Peyer's patch (tissue), 4 donors: ENCODE measurements at regions not wholly inside any gene's neighbourhood (a gene's known extent, or its start where the extent isn't known, plus 50 kb on each side); places are given as distances from the start of the nearest gene placed in this dataset.
"Not testable (repeated sequence)": the region's sequence is repeated elsewhere in the genome, so short reads cannot be mapped to it uniquely, and the experiment has no call there.

Experiments used
- DNase-seq, 3 donors: peaks; one replicate each; pipeline ENCODE4 v3.0.0-alpha.2; 2017 to 2019
- H3K27ac ChIP-seq, 4 donors: fragments of 200-600 bp; sonication (generic); one replicate each; pipeline ENCODE4 v1.5.1; 2016 to 2019
- H3K27me3 ChIP-seq, 2 donors: fragments of 200-600 bp; sonication (generic); one replicate each; pipeline ENCODE4 v1.5.1; 2019
- H3K36me3 ChIP-seq, 3 donors: fragments of 200-600 bp; sonication (generic); one replicate each; pipeline ENCODE4 v1.5.1; 2016 to 2019
- H3K4me1 ChIP-seq, 4 donors: fragments of 200-600 bp; sonication (generic); one replicate each; pipeline ENCODE4 v1.5.1; 2016 to 2019
- H3K4me3 ChIP-seq, 4 donors: fragments of 200-600 bp; sonication (generic); 1 replicate in 3 of 4; 2 replicates in 1 of 4; pipeline ENCODE4 v1.5.1; 2016 to 2019; ENCODE audit warnings: mild to moderate bottlenecking in 1 of 4
- H3K9me3 ChIP-seq, 4 donors: fragments of 200-600 bp; sonication (generic); one replicate each; pipeline ENCODE4 v1.5.1; 2016 to 2019; ENCODE audit warnings: mild to moderate bottlenecking in 1 of 4
- POLR2A ChIP-seq, 2 donors: fragments of 450-650 bp; IDR thresholded peaks; one replicate each; pipeline ENCODE4 v1.5.1; 2017; ENCODE audit warnings: antibody characterized with exemption in 2 of 2, mild to moderate bottlenecking in 2 of 2, moderate library complexity in 2 of 2
- TF ChIP-seq, protein P1 (sequence below), 6 experiments: fragments of 450-650 bp in 4 of 6; fragments of 200-600 bp in 2 of 6; sonication (generic) in 1 of 6; IDR thresholded peaks; one replicate each; pipeline ENCODE4 v1.5.1; 2017 to 2019; ENCODE audit warnings: antibody characterized with exemption in 6 of 6, mild to moderate bottlenecking in 3 of 6, moderate library complexity in 1 of 6

- TF ChIP-seq POLR2A (IDR thresholded peaks at IDR 0.05): no peak
- TF ChIP-seq, protein P1, sequence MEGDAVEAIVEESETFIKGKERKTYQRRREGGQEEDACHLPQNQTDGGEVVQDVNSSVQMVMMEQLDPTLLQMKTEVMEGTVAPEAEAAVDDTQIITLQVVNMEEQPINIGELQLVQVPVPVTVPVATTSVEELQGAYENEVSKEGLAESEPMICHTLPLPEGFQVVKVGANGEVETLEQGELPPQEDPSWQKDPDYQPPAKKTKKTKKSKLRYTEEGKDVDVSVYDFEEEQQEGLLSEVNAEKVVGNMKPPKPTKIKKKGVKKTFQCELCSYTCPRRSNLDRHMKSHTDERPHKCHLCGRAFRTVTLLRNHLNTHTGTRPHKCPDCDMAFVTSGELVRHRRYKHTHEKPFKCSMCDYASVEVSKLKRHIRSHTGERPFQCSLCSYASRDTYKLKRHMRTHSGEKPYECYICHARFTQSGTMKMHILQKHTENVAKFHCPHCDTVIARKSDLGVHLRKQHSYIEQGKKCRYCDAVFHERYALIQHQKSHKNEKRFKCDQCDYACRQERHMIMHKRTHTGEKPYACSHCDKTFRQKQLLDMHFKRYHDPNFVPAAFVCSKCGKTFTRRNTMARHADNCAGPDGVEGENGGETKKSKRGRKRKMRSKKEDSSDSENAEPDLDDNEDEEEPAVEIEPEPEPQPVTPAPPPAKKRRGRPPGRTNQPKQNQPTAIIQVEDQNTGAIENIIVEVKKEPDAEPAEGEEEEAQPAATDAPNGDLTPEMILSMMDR (IDR thresholded peaks at IDR 0.05): no peak
- H3K9me3 ChIP-seq: no peaks in the 10 kb centered on the region
- no peaks in the 10 kb centered on the region for H3K36me3 ChIP-seq
- peak in 2 of 3 donors; percentile 43 to 72 for DNase-seq
- H3K4me3 ChIP-seq: peak overlapping the region; percentile 52 to 74 (median 58)
- no peaks in the 10 kb centered on the region for H3K27me3 ChIP-seq
- peaks cover 7 to 47% (median 13%) of the 10 kb centered on the region in 4 donors for H3K4me1 ChIP-seq
- peak overlapping the region; percentile 95 to 99 (median 97) for H3K27ac ChIP-seq
Measured at GRCh38 chr9:129412814-129413536, 207.9 kb downstream of the C9orf50 start.

- peak overlapping the region in 1 of 4 donors; percentile 74 for H3K4me3 ChIP-seq
- not testable (repeated sequence) for DNase-seq, H3K36me3 ChIP-seq, H3K27me3 ChIP-seq, H3K9me3 ChIP-seq
- H3K4me1 ChIP-seq: peaks cover 7 to 49% (median 13%) of the 10 kb centered on the region in 4 donors
- H3K27ac ChIP-seq: peak overlapping the region; percentile 95 to 99 (median 97)
Measured at GRCh38 chr9:129412176-129412813, 208.6 kb downstream of the C9orf50 start.

- Histone ChIP-seq H3K27me3 (no peaks in the 10 kb centered on the region), H3K4me3 (no peak overlapping the region), H3K27ac (peak overlapping the region in 2 of 4 donors; percentile 95 to 99), H3K9me3 (no peaks in the 10 kb centered on the region), H3K4me1 (peaks cover 7 to 49% (median 13%) of the 10 kb centered on the region in 4 donors), H3K36me3 (no peaks in the 10 kb centered on the region)
- TF ChIP-seq, protein P1 (IDR thresholded peaks at IDR 0.05): no peak
- TF ChIP-seq POLR2A (IDR thresholded peaks at IDR 0.05): no peak
- no peak for DNase-seq
Measured at GRCh38 chr9:129411501-129412175, 209.3 kb downstream of the C9orf50 start.

GRCh38 chr9:129410226-129410625 lies 210.7 kb downstream of the C9orf50 start:
- no peak for DNase-seq
- TF ChIP-seq, protein P1 (IDR thresholded peaks at IDR 0.05): no peak
- TF ChIP-seq POLR2A (IDR thresholded peaks at IDR 0.05): no peak
- Histone ChIP-seq H3K36me3 (no peaks in the 10 kb centered on the region), H3K9me3 (no peaks in the 10 kb centered on the region), H3K4me1 (peaks cover 7 to 49% (median 13%) of the 10 kb centered on the region in 4 donors), H3K27me3 (no peaks in the 10 kb centered on the region), H3K27ac (no peak overlapping the region), H3K4me3 (no peak overlapping the region)

- H3K4me3 ChIP-seq: no peak overlapping the region
- DNase-seq: no peak
- H3K9me3 ChIP-seq: no peaks in the 10 kb centered on the region
- no peak for TF ChIP-seq POLR2A (IDR thresholded peaks at IDR 0.05)
- TF ChIP-seq, protein P1 (IDR thresholded peaks at IDR 0.05): no peak
- no peaks in the 10 kb centered on the region for H3K27me3 ChIP-seq
- peaks cover 0 to 34% (median 5%) of the 10 kb centered on the region in 4 donors for H3K4me1 ChIP-seq
- H3K36me3 ChIP-seq: no peaks in the 10 kb centered on the region
- H3K27ac ChIP-seq: no peak overlapping the region
Measured at GRCh38 chr9:129408535-129409215, 212.2 kb downstream of the C9orf50 start.
